PC-9 (cell line): ENCODE measurements at regions not wholly inside any gene's neighbourhood (a gene's known extent, or its start where the extent isn't known, plus 50 kb on each side); places are given as distances from the start of the nearest gene placed in this dataset.

Experiments used
- EZH2 ChIP-seq: fragments of 200-600 bp; sonication (generic); IDR thresholded peaks from 2 replicates; pipeline ENCODE4 v1.8.0; 2017; ENCODE audit warnings: antibody characterized with exemption, low read depth
- TF ChIP-seq, protein P1 (sequence below): fragments of 200-600 bp; sonication (generic); conservative IDR thresholded peaks from 2 replicates; pipeline ENCODE4 v1.6.1; 2017; ENCODE audit warnings: mixed run types, antibody characterized with exemption, mild to moderate bottlenecking, moderate library complexity

DNA sequence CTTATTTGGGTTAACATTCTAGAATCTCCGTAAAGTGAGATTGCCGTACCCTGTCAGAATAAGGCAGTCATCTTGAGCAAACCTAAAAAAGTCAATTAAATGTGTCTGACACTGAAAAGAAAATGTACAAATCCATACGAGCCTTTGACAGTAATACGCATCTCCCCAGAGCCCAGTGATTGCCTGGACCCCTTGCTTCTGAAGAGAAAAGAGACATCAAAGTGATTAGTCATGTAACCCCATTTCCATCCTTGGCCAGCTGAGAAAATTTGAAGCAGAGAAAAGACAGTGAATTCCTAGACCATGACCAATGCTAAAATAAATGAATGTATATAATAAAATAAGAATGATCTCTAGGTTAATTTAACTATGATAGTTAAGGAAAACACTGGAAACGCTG lies 1499.4 kb downstream of the SUCLG1 start:
- TF ChIP-seq, protein P1, sequence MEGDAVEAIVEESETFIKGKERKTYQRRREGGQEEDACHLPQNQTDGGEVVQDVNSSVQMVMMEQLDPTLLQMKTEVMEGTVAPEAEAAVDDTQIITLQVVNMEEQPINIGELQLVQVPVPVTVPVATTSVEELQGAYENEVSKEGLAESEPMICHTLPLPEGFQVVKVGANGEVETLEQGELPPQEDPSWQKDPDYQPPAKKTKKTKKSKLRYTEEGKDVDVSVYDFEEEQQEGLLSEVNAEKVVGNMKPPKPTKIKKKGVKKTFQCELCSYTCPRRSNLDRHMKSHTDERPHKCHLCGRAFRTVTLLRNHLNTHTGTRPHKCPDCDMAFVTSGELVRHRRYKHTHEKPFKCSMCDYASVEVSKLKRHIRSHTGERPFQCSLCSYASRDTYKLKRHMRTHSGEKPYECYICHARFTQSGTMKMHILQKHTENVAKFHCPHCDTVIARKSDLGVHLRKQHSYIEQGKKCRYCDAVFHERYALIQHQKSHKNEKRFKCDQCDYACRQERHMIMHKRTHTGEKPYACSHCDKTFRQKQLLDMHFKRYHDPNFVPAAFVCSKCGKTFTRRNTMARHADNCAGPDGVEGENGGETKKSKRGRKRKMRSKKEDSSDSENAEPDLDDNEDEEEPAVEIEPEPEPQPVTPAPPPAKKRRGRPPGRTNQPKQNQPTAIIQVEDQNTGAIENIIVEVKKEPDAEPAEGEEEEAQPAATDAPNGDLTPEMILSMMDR: no peak
- TF ChIP-seq EZH2: no peak
